CD4-positive, alpha-beta T cell treated with Interleukin-4 for 1 hour (primary cell): ENCODE measurements at regions not wholly inside any gene's neighbourhood (a gene's known extent, or its start where the extent isn't known, plus 50 kb on each side); places are given as distances from the start of the nearest gene placed in this dataset.

Experiments
- DNase-seq, 2 donors: peaks; one replicate each; pipeline ENCODE4 v3.0.0-alpha.2; 2020 to 2022

DNA sequence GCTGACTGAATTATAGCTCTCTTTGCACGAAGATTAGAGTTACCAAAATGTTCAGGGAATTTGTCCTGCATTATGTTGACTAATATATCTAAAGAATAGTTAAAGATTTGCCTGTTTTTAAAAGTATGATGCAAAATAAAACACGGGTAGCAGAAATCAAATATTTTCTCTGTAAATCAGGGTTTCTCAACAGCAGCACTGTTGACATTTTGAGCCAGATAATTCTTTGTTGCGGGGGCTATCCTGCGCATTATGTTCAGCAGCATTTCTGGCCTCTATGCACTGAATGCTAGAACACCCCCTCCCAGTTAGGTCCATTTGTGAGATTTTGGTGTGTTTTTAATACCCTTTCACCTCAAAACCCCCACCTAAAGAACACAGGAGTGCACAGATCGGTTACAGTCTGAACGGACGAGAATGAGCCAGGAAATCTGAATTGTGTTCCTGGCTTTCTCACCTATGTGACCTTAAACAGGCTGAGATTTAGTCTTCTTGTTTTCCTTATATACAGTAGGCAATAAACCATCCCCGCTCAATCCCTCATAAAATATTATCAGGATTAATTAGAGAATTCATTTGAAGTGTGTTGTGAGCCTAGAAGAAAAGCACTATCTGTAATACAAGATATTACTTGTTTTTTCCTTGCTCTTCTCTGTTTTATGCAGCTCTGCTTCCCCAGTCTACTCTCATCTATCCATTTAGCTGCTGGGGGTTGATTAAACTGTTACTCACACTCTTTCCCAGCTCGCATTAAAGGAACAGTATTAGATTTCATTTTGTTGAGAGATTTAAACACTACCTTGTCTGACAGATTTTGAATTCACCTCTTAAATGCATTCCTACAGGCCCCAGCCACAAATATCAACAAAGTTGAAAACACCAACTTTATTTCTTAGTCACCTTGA lies 247.5 kb upstream of the GOLIM4 start:
- DNase-seq = no peak

DNA sequence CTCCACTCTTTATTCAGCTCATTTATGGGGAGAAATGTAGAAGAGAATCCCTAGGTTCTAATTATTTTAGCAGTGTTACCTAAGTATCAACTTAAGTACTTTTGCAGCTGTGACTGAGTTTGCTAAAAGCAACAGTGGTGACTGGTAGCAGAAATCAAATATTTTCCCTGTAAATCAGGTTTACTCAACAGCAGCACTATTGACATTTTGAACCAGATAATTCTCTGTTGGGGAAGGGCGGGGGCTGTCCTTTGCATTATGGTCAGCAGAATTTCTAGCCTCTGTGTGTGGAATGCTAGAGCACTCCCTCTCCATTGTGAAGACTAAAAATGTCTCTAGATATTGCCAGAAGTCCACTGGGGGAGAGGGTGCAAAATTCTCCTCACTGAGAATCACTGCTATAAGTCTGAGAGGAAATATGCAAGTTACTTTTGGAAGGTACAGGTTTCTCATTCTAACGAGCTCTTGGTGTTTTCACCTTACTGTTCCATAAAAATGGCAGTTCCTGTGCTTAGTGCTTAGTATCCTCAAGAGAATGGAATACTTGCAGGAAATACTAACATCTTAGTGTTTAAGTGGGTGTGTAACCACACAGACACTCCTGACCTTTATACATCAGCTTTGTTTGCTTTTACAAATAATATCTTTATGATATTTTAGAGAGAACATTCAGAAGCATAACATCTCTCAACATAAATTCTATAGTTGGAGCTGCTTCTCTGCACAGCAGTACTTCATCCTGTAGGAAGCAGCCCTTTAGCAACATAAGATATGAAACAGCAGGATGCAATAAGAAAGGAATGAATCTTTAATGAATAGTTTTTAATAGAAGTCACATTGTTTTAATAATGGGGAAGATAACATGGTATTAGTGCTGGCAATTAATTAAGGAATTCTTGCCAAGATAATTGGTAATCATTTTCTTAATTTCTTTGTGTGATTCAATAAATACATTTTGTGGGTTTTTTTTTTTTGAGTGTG lies 246.5 kb upstream of the GOLIM4 start:
- no peak for DNase-seq

DNA sequence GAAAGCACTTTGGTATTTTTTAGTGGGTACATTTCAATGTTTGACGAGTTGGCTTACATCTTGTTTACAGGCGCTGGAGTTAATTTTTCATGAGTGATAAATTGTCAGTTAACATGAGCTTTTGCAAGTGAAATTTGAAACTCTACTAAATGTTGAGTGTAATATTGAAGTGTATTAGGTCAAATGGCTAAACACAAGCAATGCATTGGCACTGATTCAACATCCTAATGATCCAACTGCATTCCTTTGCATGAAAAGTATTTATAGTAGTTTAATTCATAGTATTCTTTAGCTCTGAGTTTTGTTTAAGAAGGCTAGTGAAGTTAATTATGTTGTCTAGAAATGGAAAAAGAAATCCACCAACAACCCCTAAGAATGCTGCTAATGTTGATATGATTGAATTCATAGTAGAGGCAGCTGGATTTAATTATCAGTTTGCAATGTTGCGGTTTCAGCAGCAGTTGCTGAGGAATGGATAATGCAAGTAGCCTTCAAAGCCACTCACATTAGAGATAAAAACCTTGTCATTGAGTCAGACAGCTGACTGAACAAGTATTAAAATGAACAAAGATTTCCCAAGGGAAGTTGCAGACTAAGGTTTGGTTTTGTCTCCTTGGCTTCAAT lies 245.6 kb upstream of the GOLIM4 start:
- DNase-seq = no peak

DNA sequence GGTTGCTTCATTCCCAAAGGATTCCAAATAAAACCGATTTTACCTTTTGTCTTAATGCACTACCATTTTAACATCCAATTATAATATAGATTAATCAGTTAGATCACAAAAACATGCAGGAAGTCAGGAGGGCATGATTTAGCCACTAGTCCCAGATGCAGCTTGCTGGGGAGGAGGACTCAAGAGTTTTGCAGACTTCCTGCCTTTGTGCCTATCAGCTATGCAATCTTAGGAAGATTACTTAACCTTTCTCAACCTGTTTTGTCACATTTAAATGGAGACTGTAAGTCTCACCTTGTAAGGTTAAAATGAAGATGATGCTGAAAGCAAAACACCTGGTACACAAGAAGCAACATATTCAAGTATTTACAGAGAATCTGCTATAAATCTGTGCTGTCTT lies 242.4 kb upstream of the GOLIM4 start:
- no peak for DNase-seq

- no peak for DNase-seq
Observed at GRCh38 chr3:168336276-168336675, 240.6 kb upstream of the GOLIM4 start.

DNA sequence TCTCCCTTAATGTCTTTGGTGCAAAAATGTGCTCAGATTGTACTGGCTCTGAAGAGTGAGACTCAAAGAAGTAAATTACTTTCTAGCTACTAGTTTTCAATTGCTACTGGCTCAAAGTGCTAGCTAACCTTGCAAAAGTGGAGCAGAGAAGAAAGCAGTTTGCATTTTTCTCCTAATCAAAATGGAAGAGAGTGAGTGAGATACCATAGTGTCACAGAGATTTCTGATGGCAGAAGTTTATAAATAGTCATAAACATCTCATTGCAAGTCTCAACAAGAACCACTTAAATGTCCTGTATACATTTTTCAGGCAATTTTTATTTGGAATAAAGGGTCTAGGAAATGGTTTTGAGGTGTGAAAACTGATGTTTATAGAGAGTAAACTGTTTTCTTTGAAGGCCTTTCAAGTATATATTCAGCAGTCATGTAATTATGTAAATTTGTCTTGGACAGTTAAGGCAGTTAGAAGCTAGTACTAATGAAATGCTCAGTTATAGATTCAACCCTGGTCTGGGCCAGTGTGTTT lies 237.7 kb upstream of the GOLIM4 start:
- no peak for DNase-seq

GRCh38 chr3:168331756-168332155 lies 236.0 kb upstream of the GOLIM4 start:
- DNase-seq = no peak

GRCh38 chr3:168330983-168331382 lies 235.3 kb upstream of the GOLIM4 start:
- no peak for DNase-seq

DNA sequence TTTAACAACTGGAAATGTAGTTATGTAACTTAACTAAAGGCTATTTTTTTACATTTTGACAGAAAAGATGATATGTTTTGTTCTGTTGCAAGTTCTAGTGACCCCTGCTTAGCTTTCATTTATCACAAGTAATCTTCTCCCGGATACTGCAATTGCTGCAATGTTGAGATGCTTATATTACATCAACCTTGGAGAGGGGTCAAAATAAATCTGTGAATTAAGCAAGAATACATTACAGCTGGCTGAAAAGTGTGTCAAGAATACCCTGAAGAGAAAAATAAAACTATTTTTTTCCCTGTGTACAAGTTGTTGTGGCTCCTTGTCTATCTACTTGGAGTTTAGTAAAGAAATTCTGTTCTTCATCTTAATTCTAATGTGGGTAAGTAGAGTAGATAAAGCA lies 232.1 kb upstream of the GOLIM4 start:
- no peak for DNase-seq

DNA sequence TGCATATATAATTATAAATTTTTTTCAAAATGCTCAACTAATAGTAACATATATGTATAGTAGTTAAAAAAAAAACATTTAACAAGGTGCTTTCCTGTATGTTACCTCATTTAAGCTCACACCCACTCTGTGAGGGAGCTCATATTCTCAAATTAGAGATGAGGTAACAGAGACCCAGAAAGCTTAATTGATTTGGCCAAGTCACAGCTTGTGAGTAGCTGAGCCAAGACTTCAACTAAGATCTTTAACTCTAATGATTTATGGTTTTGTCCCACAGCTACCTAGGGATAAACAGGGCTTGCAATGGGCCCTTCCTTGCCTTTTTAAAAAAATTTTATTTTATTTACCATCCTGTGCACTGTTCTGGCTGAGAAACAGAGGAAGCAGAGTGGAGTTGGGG lies 230.0 kb upstream of the GOLIM4 start:
- no peak for DNase-seq

DNA sequence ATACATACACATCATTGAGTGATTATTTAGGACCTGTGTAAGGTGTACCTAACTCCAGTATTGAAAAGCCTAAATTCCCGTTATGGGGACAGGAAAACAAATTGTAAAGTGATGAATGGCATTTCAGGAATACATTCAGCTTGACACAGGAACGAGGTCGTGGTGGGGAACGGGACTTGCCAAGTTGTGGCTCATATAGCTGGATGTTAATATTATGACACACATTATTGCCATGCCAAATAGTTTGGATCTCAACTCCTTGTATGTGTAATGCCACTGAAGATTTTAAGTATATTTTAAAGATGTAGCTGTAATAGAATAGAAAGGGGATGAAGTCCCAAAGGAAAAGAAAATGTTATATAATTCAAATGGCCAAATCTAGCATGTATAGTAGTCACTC lies 227.2 kb upstream of the GOLIM4 start:
- no peak for DNase-seq

DNA sequence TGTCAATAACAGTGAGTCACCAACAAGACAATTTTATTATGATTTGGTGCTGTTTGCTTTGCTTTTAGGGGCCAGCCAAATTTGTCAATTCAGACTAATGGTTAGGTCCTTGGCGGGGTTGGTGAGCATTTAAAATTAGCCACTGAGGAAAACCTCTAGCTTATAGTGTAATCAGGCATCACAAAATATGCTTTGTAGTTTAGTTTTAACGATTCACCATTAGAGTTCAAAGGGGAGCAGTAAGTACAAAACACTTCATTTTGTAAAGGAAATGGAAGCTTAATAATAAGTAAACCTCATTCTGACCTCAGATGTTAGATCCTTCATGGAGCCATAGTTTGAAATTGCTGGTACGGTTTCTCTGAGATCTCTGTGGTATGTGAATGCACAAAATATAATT lies 218.4 kb upstream of the GOLIM4 start:
- no peak for DNase-seq

DNA sequence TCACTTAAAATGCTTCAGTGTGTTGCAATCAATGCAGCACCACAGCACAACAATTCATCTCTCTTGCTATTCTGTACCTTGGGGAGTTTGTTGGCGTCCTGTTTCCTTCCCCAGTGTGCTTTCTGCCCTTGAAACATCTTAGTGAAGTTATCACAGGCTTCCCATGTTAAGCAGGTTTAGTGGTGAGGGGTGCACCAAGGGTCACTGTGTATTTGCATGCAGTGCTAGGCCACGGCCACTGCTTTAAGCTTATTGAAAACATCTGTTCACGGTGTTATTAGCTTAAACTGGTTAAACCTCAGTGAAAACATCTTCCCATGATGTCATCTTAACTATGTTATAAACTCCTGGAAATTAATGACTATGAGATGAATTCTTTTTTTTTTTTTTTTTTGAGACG lies 217.3 kb upstream of the GOLIM4 start:
- no peak for DNase-seq

DNA sequence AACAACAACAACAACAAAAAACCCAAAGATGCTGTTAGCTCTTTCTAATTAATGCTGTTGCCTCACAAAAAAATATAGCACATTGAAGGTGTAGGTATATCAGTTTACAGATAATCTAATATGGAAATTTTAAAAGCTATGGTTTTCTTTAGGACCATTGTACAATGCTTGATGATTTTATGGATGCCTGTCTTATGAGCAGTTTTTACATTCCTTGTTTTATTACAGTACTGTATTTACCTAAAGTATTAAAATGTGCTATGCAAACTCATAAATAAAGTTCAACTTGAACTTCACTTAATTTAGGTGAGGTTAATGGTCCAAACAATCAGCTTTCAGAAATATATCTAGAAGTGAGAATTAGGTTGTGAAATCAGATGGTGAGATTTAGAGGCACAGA lies 212.2 kb upstream of the GOLIM4 start:
- DNase-seq = no peak

DNA sequence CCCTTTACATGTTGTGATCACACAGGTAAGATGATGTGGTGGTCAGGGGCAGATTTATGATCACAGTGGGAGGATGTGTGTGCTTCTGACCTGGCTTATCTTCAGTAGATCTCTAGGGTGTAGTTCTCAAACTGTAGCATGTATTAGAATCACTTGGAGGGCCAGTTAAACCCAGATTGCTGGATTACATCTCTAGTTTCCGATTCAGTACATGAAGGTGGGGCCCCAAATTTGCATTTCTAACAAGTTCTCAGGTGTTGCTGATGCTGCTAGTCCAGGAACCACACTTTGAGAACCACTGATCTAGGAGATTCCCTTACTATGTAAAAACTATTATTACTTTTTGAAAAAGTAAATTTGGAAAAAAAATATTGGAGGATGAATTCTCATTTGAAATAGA lies 199.3 kb upstream of the GOLIM4 start:
- no peak for DNase-seq

- no peak for DNase-seq
Observed at GRCh38 chr3:168292296-168292695, 196.6 kb upstream of the GOLIM4 start.

- no peak for DNase-seq
Observed at GRCh38 chr3:168289471-168290008, 193.8 kb upstream of the GOLIM4 start.

DNA sequence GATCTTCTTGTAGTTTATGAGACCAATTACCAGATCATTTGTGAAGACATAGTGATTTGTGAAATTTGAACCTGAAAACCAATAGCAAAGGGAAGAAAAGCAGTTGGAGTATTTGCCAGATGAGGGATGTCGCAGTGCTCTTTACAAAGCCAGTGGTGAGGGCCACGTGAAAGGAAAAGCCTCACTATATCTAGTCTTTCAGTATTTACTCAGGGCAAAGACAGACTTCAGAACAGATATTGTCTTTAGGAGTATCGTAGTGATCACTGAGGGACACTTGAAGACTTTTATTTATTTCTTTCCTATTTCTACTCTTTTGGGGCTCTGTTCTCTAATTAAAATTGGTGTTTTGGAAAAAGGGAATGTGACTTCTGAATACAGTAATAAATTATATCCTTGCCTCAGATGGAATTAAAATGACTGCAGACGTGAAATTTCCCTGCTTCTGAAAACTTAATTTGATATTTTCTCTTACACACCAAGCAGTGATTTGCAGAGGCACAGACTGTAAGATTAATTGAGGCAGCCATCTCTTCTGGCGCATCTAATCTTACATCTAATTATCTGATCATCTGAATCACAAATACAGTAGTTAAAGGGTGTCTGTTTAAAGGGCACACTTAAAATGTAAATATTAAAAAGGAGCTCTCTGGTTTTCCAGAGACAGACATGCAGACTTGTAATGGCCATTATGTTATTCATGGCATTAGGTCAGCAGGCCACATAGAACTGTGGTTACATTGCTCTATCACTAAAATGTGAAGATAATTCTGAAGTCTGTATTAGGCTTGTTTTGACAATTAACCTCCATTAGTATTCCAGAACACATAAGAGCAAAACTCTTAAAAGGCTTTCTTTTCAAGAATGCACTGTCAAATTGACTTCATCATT lies 193.0 kb upstream of the GOLIM4 start:
- DNase-seq = no peak

GRCh38 chr3:168285506-168285905 lies 189.8 kb upstream of the GOLIM4 start:
- no peak for DNase-seq

GRCh38 chr3:168284728-168285127 lies 189.0 kb upstream of the GOLIM4 start:
- DNase-seq = no peak

GRCh38 chr3:168275662-168276061 lies 179.9 kb upstream of the GOLIM4 start:
- no peak for DNase-seq

- DNase-seq = no peak
Observed at GRCh38 chr3:168273917-168274316, 178.2 kb upstream of the GOLIM4 start.
